Suprapubic skin (tissue), 3 donors: ENCODE measurements at regions not wholly inside any gene's neighbourhood (a gene's known extent, or its start where the extent isn't known, plus 50 kb on each side); places are given as distances from the start of the nearest gene placed in this dataset.

Experiments used
- POLR2AphosphoS5 ChIP-seq, 3 donors: sonication (generic); formaldehyde crosslinking; IDR thresholded peaks; one replicate each; pipeline ENCODE4 v1.6.1; 2017; ENCODE audit warnings: antibody characterized with exemption in 3 of 3
- TF ChIP-seq, protein P1 (sequence below), 2 donors: fragments of 200-600 bp in 1 of 2; fragments of 450-650 bp in 1 of 2; sonication (generic) in 1 of 2; IDR thresholded peaks; one replicate each; pipeline ENCODE4 v1.5.1; 2016 to 2019; ENCODE audit warnings: antibody characterized with exemption in 2 of 2, mild to moderate bottlenecking in 1 of 2, moderate library complexity in 1 of 2

DNA sequence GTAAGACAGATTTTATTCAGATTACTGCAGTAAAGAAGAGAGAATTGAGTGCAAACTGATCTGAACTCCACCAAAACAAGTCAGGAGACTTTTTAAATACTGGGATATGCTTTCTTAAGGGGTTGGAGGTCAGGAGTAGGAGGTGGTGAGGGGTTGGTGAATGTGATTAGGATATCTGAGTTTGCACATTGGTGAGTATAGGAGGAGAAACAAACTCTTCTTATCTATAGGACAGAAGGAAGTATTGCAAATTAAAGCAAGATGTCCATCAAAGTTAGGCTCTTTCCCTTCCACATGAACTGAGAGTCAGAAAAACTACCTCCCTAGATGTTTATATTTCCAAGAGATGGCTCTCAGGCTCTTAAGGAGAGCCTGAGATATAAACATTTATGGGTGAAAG is 114.6 kb upstream of the HTR1E start:
- TF ChIP-seq, protein P1, sequence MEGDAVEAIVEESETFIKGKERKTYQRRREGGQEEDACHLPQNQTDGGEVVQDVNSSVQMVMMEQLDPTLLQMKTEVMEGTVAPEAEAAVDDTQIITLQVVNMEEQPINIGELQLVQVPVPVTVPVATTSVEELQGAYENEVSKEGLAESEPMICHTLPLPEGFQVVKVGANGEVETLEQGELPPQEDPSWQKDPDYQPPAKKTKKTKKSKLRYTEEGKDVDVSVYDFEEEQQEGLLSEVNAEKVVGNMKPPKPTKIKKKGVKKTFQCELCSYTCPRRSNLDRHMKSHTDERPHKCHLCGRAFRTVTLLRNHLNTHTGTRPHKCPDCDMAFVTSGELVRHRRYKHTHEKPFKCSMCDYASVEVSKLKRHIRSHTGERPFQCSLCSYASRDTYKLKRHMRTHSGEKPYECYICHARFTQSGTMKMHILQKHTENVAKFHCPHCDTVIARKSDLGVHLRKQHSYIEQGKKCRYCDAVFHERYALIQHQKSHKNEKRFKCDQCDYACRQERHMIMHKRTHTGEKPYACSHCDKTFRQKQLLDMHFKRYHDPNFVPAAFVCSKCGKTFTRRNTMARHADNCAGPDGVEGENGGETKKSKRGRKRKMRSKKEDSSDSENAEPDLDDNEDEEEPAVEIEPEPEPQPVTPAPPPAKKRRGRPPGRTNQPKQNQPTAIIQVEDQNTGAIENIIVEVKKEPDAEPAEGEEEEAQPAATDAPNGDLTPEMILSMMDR (IDR thresholded peaks at IDR 0.05), result no peak
- no peak for TF ChIP-seq POLR2AphosphoS5 (IDR thresholded peaks at IDR 0.05)
